WTC11 (cell line): ENCODE measurements at regions not wholly inside any gene's neighbourhood (a gene's known extent, or its start where the extent isn't known, plus 50 kb on each side); places are given as distances from the start of the nearest gene placed in this dataset.

ENCODE experiments used
- ATAC-seq: fragments of 200-7000 bp; cut with Tn5 transposase; 2 replicates; pipeline ENCODE4 v1.10.0; 2021; ENCODE audit warnings: mild to moderate bottlenecking, moderate library complexity
- CTCF ChIA-PET: fragments of 300-600 bp; sonication (Branson Sonifier 250); formaldehyde crosslinking; loops from one replicate; lab custom pipeline; 2021; ENCODE audit warnings: antibody characterized with exemption; lab: Charles Lee
- POLR2A ChIA-PET: fragments of 350-600 bp; sonication (Branson Sonifier 250); formaldehyde crosslinking; loops from one replicate; lab custom pipeline; 2021; ENCODE audit warnings: antibody characterized with exemption; lab: Charles Lee
- DNase-seq: peaks from one replicate; pipeline ENCODE4 v3.0.0; 2021; ENCODE audit warnings: low spot score
- H3K27ac Mint-ChIP-seq: 2 replicates; pipeline ENCODE4 v1.8.0; 2021; ENCODE audit warnings: mixed read lengths
- H3K27me3 Mint-ChIP-seq: 2 replicates; pipeline ENCODE4 v1.8.0; 2021; ENCODE audit warnings: low read depth, mild to moderate bottlenecking, moderate library complexity, mixed read lengths
- H3K36me3 Mint-ChIP-seq: 2 replicates; pipeline ENCODE4 v1.8.0; 2021; ENCODE audit warnings: mixed read lengths
- H3K4me1 Mint-ChIP-seq: 2 replicates; pipeline ENCODE4 v1.8.0; 2022; ENCODE audit warnings: mixed read lengths
- H3K4me3 Mint-ChIP-seq: 2 replicates; pipeline ENCODE4 v1.8.0; 2021; ENCODE audit warnings: mild to moderate bottlenecking, moderate library complexity, mixed read lengths
- H3K9me3 Mint-ChIP-seq: 2 replicates; pipeline ENCODE4 v1.8.0; 2021; ENCODE audit warnings: mixed read lengths
- ESRRA ChIP-seq: sonication (generic); formaldehyde crosslinking; IDR thresholded peaks from 2 replicates; pipeline ENCODE4 v1.8.1; 2022; ENCODE audit warnings: mild to moderate bottlenecking, missing genetic modification reagents, borderline replicate concordance
- ETV6 ChIP-seq: sonication (generic); formaldehyde crosslinking; IDR thresholded peaks from 2 replicates; pipeline ENCODE4 v1.8.1; 2022; ENCODE audit warnings: mild to moderate bottlenecking, missing genetic modification reagents
- FOXK1 ChIP-seq: sonication (generic); formaldehyde crosslinking; IDR thresholded peaks from 2 replicates; pipeline ENCODE4 v1.8.0; 2022; ENCODE audit warnings: mild to moderate bottlenecking, moderate library complexity, missing genetic modification reagents
- GRHL2 ChIP-seq: fragments of 250-450 bp; sonication (Bioruptor Pico); IDR thresholded peaks from 2 replicates; pipeline ENCODE4 v1.8.0; 2022; ENCODE audit warnings: mild to moderate bottlenecking, moderate library complexity; ENCODE audit not compliant: insufficient replicate concordance, severe bottlenecking
- KAT7 ChIP-seq: sonication (generic); formaldehyde crosslinking; IDR thresholded peaks from 2 replicates; pipeline ENCODE4 v1.8.1; 2023; ENCODE audit warnings: missing genetic modification reagents, mild to moderate bottlenecking, borderline replicate concordance
- NFATC4 ChIP-seq: fragments of 250-450 bp; sonication (Bioruptor Pico); IDR thresholded peaks from 2 replicates; pipeline ENCODE4 v1.9.0; 2021; ENCODE audit warnings: mild to moderate bottlenecking
- RELA ChIP-seq: sonication (generic); formaldehyde crosslinking; IDR thresholded peaks from 2 replicates; pipeline ENCODE4 v1.8.1; 2022; ENCODE audit warnings: missing genetic modification reagents, mild to moderate bottlenecking, borderline replicate concordance
- RORB ChIP-seq: fragments of 250-450 bp; sonication (Bioruptor Pico); IDR thresholded peaks from 2 replicates; pipeline ENCODE4 v1.9.0; 2021; ENCODE audit warnings: mild to moderate bottlenecking
- SMAD3 ChIP-seq: sonication (generic); formaldehyde crosslinking; IDR thresholded peaks from 2 replicates; pipeline ENCODE4 v1.8.0; 2022; ENCODE audit warnings: missing genetic modification reagents, mild to moderate bottlenecking, borderline replicate concordance
- TP53 ChIP-seq: sonication (generic); formaldehyde crosslinking; IDR thresholded peaks from 2 replicates; pipeline ENCODE4 v1.8.1; 2023; ENCODE audit warnings: mild to moderate bottlenecking, missing genetic modification reagents
- ZNF416 ChIP-seq: fragments of 250-450 bp; sonication (Bioruptor Pico); IDR thresholded peaks from 2 replicates; pipeline ENCODE4 v1.9.0; 2021; ENCODE audit warnings: mild to moderate bottlenecking, inconsistent platforms
- ZNF671 ChIP-seq: fragments of 250-450 bp; sonication (Bioruptor Pico); IDR thresholded peaks from 2 replicates; pipeline ENCODE4 v1.8.0; 2021; ENCODE audit warnings: mild to moderate bottlenecking
- TF ChIP-seq, protein P1 (sequence below): fragments of 200-600 bp; IDR thresholded peaks from 2 replicates; pipeline ENCODE4 v1.8.0; 2022; ENCODE audit warnings: antibody characterized with exemption
- TF ChIP-seq, protein P2 (sequence below): sonication (generic); formaldehyde crosslinking; IDR thresholded peaks from 2 replicates; pipeline ENCODE4 v1.8.0; 2022; ENCODE audit warnings: mild to moderate bottlenecking, missing genetic modification reagents
- TF ChIP-seq, protein P3 (sequence below): sonication (generic); formaldehyde crosslinking; IDR thresholded peaks from 2 replicates; pipeline ENCODE4 v1.8.1; 2022; ENCODE audit warnings: mild to moderate bottlenecking, moderate library complexity, missing genetic modification reagents
- TF ChIP-seq, protein P4 (sequence below): sonication (generic); formaldehyde crosslinking; conservative IDR thresholded peaks from 2 replicates; pipeline ENCODE4 v1.8.1; 2022; ENCODE audit warnings: mild to moderate bottlenecking, missing genetic modification reagents
- TF ChIP-seq, protein P5 (sequence below): sonication (generic); formaldehyde crosslinking; IDR thresholded peaks from 2 replicates; pipeline ENCODE4 v1.8.0; 2022; ENCODE audit warnings: missing genetic modification reagents
- TF ChIP-seq, protein P6 (sequence below): sonication (generic); formaldehyde crosslinking; IDR thresholded peaks from 2 replicates; pipeline ENCODE4 v1.8.0; 2023; ENCODE audit warnings: mild to moderate bottlenecking, missing genetic modification reagents
- TF ChIP-seq, protein P7 (sequence below): sonication (generic); formaldehyde crosslinking; IDR thresholded peaks from 2 replicates; pipeline ENCODE4 v1.8.0; 2022; ENCODE audit warnings: mild to moderate bottlenecking, missing genetic modification reagents
- TF ChIP-seq, protein P8 (sequence below): sonication (generic); formaldehyde crosslinking; IDR thresholded peaks from 2 replicates; pipeline ENCODE4 v1.8.0; 2023; ENCODE audit warnings: missing genetic modification reagents, mild to moderate bottlenecking, borderline replicate concordance

DNA sequence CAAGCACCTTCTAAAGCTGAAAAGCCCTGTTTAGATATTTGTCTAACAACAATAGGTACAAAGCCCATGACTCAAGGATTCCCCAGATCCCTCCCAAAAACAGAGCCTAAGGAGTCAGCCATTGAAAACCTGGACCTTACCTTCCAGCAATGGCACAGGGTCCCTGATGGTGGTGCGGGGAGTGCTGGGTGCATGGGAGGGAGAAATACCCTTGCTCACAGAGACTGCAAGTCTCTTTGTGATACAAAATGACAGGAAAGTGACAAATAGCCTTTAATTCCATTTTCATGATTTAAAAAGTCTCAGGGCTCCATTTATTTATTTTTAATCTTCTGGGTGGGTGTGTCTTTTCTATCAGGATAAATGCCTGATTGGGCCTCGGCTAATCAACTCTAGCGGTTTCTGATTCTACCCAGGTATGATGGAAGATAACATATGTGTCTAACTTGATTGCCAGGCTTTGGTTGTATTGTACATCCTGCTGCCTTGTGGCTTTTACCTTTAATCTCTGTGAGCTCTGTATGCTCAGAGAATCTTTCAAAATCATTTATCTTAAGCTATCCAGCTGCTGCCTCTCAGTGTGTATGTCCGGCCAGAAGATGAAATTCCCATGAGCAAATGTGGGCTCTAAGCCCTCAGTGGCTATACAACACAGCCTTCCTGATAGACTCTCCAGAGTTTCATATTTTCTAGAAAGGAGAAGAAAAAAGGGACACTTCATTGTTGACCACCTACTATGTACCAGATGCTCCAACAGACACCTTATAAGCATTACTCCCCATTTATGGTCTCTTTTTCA lies 54.6 kb upstream of the FAM124A start (continued):
- TF ChIP-seq NFATC4 (CRISPR knock-in tag): no peak
- TF ChIP-seq, protein P1, sequence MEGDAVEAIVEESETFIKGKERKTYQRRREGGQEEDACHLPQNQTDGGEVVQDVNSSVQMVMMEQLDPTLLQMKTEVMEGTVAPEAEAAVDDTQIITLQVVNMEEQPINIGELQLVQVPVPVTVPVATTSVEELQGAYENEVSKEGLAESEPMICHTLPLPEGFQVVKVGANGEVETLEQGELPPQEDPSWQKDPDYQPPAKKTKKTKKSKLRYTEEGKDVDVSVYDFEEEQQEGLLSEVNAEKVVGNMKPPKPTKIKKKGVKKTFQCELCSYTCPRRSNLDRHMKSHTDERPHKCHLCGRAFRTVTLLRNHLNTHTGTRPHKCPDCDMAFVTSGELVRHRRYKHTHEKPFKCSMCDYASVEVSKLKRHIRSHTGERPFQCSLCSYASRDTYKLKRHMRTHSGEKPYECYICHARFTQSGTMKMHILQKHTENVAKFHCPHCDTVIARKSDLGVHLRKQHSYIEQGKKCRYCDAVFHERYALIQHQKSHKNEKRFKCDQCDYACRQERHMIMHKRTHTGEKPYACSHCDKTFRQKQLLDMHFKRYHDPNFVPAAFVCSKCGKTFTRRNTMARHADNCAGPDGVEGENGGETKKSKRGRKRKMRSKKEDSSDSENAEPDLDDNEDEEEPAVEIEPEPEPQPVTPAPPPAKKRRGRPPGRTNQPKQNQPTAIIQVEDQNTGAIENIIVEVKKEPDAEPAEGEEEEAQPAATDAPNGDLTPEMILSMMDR: no peak
- TF ChIP-seq, protein P2, sequence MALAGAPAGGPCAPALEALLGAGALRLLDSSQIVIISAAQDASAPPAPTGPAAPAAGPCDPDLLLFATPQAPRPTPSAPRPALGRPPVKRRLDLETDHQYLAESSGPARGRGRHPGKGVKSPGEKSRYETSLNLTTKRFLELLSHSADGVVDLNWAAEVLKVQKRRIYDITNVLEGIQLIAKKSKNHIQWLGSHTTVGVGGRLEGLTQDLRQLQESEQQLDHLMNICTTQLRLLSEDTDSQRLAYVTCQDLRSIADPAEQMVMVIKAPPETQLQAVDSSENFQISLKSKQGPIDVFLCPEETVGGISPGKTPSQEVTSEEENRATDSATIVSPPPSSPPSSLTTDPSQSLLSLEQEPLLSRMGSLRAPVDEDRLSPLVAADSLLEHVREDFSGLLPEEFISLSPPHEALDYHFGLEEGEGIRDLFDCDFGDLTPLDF: no peak
- TF ChIP-seq KAT7 (CRISPR knock-in tag): no peak
- TF ChIP-seq, protein P3, sequence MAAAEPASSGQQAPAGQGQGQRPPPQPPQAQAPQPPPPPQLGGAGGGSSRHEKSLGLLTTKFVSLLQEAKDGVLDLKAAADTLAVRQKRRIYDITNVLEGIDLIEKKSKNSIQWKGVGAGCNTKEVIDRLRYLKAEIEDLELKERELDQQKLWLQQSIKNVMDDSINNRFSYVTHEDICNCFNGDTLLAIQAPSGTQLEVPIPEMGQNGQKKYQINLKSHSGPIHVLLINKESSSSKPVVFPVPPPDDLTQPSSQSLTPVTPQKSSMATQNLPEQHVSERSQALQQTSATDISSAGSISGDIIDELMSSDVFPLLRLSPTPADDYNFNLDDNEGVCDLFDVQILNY (CRISPR knock-in tag): no peak
- TF ChIP-seq TP53 (CRISPR knock-in tag): no peak
- TF ChIP-seq ZNF416 (CRISPR knock-in tag): no peak
- TF ChIP-seq GRHL2 (CRISPR knock-in tag): no peak
- no peak for TF ChIP-seq RELA (CRISPR knock-in tag)

DNA sequence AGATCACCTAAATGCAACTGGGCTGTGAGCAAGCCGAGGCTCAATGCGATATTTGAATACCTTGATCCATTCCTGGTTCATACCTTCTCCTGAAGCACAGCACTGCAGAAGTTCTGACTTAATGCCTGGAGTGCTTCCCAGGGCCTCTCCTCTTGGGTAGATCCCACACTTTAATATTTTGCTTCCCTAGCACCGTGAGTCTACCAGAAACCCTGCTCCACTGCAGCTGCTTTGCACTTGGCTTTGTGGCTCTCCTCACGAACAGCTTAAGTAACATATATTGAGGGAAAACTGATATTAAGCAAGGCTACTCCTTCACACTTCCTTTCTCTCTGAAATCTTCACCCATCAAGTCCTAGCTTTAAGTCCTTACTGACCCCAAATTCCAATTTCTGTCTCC lies 51.6 kb upstream of the C13orf42 start:
- CTCF ChIA-PET: interaction anchor here (1.3 to 1.8 kb wide), 3 partner anchors 14 to 42 kb away, joined by 3 to 5 read pairs (median 3); no protein-coding TSS in a partner anchor
- H3K4me1 Mint-ChIP-seq: peaks cover 58% of the 10 kb centered on the region
- H3K36me3 Mint-ChIP-seq: peaks cover 17% of the 10 kb centered on the region
- peaks cover 3% of the 10 kb centered on the region; the same call in 1 of the 2 replicates for H3K9me3 Mint-ChIP-seq
- H3K27ac Mint-ChIP-seq: no peak overlapping the region
- ATAC-seq: no peak
- POLR2A ChIA-PET: no interaction called here
- no peak for DNase-seq
- H3K27me3 Mint-ChIP-seq: peaks cover 4% of the 10 kb centered on the region
- no peak overlapping the region for H3K4me3 Mint-ChIP-seq
- TF ChIP-seq, protein P4, sequence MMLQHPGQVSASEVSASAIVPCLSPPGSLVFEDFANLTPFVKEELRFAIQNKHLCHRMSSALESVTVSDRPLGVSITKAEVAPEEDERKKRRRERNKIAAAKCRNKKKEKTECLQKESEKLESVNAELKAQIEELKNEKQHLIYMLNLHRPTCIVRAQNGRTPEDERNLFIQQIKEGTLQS (CRISPR knock-in tag): no peak
- TF ChIP-seq ZNF671 (CRISPR knock-in tag) (no peak), ZNF416 (CRISPR knock-in tag) (no peak), ESRRA (CRISPR knock-in tag) (no peak), SMAD3 (CRISPR knock-in tag) (no peak), ETV6 (CRISPR knock-in tag) (no peak), RORB (CRISPR knock-in tag) (no peak), FOXK1 (CRISPR knock-in tag) (no peak), RELA (CRISPR knock-in tag) (no peak)
- TF ChIP-seq, protein P5, sequence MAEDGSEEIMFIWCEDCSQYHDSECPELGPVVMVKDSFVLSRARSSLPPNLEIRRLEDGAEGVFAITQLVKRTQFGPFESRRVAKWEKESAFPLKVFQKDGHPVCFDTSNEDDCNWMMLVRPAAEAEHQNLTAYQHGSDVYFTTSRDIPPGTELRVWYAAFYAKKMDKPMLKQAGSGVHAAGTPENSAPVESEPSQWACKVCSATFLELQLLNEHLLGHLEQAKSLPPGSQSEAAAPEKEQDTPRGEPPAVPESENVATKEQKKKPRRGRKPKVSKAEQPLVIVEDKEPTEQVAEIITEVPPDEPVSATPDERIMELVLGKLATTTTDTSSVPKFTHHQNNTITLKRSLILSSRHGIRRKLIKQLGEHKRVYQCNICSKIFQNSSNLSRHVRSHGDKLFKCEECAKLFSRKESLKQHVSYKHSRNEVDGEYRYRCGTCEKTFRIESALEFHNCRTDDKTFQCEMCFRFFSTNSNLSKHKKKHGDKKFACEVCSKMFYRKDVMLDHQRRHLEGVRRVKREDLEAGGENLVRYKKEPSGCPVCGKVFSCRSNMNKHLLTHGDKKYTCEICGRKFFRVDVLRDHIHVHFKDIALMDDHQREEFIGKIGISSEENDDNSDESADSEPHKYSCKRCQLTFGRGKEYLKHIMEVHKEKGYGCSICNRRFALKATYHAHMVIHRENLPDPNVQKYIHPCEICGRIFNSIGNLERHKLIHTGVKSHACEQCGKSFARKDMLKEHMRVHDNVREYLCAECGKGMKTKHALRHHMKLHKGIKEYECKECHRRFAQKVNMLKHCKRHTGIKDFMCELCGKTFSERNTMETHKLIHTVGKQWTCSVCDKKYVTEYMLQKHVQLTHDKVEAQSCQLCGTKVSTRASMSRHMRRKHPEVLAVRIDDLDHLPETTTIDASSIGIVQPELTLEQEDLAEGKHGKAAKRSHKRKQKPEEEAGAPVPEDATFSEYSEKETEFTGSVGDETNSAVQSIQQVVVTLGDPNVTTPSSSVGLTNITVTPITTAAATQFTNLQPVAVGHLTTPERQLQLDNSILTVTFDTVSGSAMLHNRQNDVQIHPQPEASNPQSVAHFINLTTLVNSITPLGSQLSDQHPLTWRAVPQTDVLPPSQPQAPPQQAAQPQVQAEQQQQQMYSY (CRISPR knock-in tag): no peak
- TF ChIP-seq, protein P6, sequence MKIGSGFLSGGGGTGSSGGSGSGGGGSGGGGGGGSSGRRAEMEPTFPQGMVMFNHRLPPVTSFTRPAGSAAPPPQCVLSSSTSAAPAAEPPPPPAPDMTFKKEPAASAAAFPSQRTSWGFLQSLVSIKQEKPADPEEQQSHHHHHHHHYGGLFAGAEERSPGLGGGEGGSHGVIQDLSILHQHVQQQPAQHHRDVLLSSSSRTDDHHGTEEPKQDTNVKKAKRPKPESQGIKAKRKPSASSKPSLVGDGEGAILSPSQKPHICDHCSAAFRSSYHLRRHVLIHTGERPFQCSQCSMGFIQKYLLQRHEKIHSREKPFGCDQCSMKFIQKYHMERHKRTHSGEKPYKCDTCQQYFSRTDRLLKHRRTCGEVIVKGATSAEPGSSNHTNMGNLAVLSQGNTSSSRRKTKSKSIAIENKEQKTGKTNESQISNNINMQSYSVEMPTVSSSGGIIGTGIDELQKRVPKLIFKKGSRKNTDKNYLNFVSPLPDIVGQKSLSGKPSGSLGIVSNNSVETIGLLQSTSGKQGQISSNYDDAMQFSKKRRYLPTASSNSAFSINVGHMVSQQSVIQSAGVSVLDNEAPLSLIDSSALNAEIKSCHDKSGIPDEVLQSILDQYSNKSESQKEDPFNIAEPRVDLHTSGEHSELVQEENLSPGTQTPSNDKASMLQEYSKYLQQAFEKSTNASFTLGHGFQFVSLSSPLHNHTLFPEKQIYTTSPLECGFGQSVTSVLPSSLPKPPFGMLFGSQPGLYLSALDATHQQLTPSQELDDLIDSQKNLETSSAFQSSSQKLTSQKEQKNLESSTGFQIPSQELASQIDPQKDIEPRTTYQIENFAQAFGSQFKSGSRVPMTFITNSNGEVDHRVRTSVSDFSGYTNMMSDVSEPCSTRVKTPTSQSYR (CRISPR knock-in tag): no peak
- TF ChIP-seq, protein P7, sequence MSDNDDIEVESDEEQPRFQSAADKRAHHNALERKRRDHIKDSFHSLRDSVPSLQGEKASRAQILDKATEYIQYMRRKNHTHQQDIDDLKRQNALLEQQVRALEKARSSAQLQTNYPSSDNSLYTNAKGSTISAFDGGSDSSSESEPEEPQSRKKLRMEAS (CRISPR knock-in tag): no peak
- TF ChIP-seq, protein P8, sequence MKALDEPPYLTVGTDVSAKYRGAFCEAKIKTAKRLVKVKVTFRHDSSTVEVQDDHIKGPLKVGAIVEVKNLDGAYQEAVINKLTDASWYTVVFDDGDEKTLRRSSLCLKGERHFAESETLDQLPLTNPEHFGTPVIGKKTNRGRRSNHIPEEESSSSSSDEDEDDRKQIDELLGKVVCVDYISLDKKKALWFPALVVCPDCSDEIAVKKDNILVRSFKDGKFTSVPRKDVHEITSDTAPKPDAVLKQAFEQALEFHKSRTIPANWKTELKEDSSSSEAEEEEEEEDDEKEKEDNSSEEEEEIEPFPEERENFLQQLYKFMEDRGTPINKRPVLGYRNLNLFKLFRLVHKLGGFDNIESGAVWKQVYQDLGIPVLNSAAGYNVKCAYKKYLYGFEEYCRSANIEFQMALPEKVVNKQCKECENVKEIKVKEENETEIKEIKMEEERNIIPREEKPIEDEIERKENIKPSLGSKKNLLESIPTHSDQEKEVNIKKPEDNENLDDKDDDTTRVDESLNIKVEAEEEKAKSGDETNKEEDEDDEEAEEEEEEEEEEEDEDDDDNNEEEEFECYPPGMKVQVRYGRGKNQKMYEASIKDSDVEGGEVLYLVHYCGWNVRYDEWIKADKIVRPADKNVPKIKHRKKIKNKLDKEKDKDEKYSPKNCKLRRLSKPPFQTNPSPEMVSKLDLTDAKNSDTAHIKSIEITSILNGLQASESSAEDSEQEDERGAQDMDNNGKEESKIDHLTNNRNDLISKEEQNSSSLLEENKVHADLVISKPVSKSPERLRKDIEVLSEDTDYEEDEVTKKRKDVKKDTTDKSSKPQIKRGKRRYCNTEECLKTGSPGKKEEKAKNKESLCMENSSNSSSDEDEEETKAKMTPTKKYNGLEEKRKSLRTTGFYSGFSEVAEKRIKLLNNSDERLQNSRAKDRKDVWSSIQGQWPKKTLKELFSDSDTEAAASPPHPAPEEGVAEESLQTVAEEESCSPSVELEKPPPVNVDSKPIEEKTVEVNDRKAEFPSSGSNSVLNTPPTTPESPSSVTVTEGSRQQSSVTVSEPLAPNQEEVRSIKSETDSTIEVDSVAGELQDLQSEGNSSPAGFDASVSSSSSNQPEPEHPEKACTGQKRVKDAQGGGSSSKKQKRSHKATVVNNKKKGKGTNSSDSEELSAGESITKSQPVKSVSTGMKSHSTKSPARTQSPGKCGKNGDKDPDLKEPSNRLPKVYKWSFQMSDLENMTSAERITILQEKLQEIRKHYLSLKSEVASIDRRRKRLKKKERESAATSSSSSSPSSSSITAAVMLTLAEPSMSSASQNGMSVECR (CRISPR knock-in tag): no peak
